ENCODE measurements at regions not wholly inside any gene's neighbourhood (a gene's known extent, or its start where the extent isn't known, plus 50 kb on each side); places are given as distances from the start of the nearest gene placed in this dataset.

DNA sequence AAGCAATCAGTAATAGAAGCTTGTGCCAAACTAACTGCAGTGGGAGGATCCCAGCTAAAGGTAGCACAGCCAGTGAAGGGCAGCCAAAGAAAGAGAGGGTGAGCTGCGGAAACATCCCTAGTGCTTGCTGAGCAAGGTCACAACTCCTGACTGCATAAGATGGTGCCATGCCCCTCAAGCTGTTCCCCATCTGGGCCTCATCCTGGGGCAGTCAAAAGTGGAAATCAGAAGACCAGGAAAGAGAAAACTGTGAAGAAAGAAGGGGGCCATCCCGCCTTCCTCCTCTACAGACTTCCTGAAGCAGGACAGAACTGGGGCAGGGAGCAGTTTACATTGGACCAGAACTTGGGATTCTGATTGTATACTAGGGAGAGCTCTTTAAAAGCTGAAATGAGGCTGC lies 159.2 kb downstream of the TNFSF13B start:
- Mint-ChIP-seq H3K9me3 (ENCODE audit: unreplicated experiment) (no peaks in the 10 kb centered on the region), H3K27me3 (ENCODE audit: unreplicated experiment) (peaks cover 3% of the 10 kb centered on the region), H3K4me1 (ENCODE audit: low read depth, unreplicated experiment) (peaks cover 4% of the 10 kb centered on the region), H3K36me3 (ENCODE audit: unreplicated experiment) (no peaks in the 10 kb centered on the region), H3K4me3 (ENCODE audit: unreplicated experiment) (no peak overlapping the region), H3K27ac (ENCODE audit: unreplicated experiment) (no peak overlapping the region)
- DNase-seq = no peak
- TF ChIP-seq, protein P1, sequence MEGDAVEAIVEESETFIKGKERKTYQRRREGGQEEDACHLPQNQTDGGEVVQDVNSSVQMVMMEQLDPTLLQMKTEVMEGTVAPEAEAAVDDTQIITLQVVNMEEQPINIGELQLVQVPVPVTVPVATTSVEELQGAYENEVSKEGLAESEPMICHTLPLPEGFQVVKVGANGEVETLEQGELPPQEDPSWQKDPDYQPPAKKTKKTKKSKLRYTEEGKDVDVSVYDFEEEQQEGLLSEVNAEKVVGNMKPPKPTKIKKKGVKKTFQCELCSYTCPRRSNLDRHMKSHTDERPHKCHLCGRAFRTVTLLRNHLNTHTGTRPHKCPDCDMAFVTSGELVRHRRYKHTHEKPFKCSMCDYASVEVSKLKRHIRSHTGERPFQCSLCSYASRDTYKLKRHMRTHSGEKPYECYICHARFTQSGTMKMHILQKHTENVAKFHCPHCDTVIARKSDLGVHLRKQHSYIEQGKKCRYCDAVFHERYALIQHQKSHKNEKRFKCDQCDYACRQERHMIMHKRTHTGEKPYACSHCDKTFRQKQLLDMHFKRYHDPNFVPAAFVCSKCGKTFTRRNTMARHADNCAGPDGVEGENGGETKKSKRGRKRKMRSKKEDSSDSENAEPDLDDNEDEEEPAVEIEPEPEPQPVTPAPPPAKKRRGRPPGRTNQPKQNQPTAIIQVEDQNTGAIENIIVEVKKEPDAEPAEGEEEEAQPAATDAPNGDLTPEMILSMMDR (IDR thresholded peaks at IDR 0.05; ENCODE audit: partially characterized antibody, unreplicated experiment) = no peak

- no peak for DNase-seq
- H3K4me1 Mint-ChIP-seq (ENCODE audit: low read depth, unreplicated experiment) = peaks cover 16% of the 10 kb centered on the region
- no peak overlapping the region for H3K4me3 Mint-ChIP-seq (ENCODE audit: unreplicated experiment)
- H3K9me3 Mint-ChIP-seq (ENCODE audit: unreplicated experiment) = peaks cover 2% of the 10 kb centered on the region
- H3K27me3 Mint-ChIP-seq (ENCODE audit: unreplicated experiment) = no peaks in the 10 kb centered on the region
- no peak overlapping the region for H3K27ac Mint-ChIP-seq (ENCODE audit: unreplicated experiment)
- no peaks in the 10 kb centered on the region for H3K36me3 Mint-ChIP-seq (ENCODE audit: unreplicated experiment)
- TF ChIP-seq, protein P1 (IDR thresholded peaks at IDR 0.05; ENCODE audit: partially characterized antibody, unreplicated experiment) = no peak
Measured at GRCh38 chr13:108433976-108434755, 164.6 kb downstream of the TNFSF13B start.

GRCh38 chr13:108435393-108436149 lies 166.1 kb downstream of the TNFSF13B start:
- Mint-ChIP-seq H3K36me3 (ENCODE audit: unreplicated experiment) (no peaks in the 10 kb centered on the region), H3K4me1 (ENCODE audit: low read depth, unreplicated experiment) (peaks cover 30% of the 10 kb centered on the region), H3K27me3 (ENCODE audit: unreplicated experiment) (no peaks in the 10 kb centered on the region), H3K9me3 (ENCODE audit: unreplicated experiment) (peaks cover 2% of the 10 kb centered on the region), H3K4me3 (ENCODE audit: unreplicated experiment) (no peak overlapping the region), H3K27ac (ENCODE audit: unreplicated experiment) (no peak overlapping the region)
- DNase-seq = no peak
- TF ChIP-seq, protein P1 (IDR thresholded peaks at IDR 0.05; ENCODE audit: partially characterized antibody, unreplicated experiment) = no peak

GRCh38 chr13:108437496-108437895 lies 168.0 kb downstream of the TNFSF13B start:
- Mint-ChIP-seq H3K27ac (ENCODE audit: unreplicated experiment) (peak overlapping the region; percentile 84), H3K27me3 (ENCODE audit: unreplicated experiment) (no peaks in the 10 kb centered on the region)
- TF ChIP-seq, protein P1 (IDR thresholded peaks at IDR 0.05; ENCODE audit: partially characterized antibody, unreplicated experiment) = no peak

DNA sequence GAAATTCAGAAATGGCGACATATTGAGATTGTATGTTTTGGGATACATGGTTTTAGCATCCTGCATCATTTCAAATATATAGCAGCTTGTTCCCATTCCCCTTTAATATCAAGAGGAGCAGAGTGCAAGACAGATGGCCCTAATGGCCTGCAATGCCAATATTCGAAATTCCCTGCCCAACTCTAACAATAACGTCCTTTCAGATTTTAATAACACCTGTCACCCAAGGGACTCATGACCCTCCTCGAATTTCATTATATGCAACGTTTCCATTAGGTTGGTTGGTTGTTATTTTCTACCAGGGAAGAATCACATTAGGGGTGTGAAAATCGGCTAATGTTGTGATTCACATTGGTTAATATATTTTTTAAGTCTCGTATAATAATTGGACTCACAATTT lies 170.0 kb downstream of the TNFSF13B start:
- TF ChIP-seq, protein P1 (IDR thresholded peaks at IDR 0.05; ENCODE audit: partially characterized antibody, unreplicated experiment) = no peak
- Mint-ChIP-seq H3K27ac (ENCODE audit: unreplicated experiment) (peak overlapping the region; percentile 89), H3K9me3 (ENCODE audit: unreplicated experiment) (peaks cover 2% of the 10 kb centered on the region), H3K36me3 (ENCODE audit: unreplicated experiment) (no peaks in the 10 kb centered on the region), H3K4me1 (ENCODE audit: low read depth, unreplicated experiment) (peaks cover 39% of the 10 kb centered on the region), H3K4me3 (ENCODE audit: unreplicated experiment) (peak overlapping the region; percentile 62), H3K27me3 (ENCODE audit: unreplicated experiment) (no peaks in the 10 kb centered on the region)
- DNase-seq = no peak

More at GRCh38 chr13:108437496-108437895, 168.0 kb downstream of the TNFSF13B start:
- H3K36me3 Mint-ChIP-seq (ENCODE audit: unreplicated experiment) = no peaks in the 10 kb centered on the region
- peaks cover 2% of the 10 kb centered on the region for H3K9me3 Mint-ChIP-seq (ENCODE audit: unreplicated experiment)
- DNase-seq = no peak
- peaks cover 39% of the 10 kb centered on the region for H3K4me1 Mint-ChIP-seq (ENCODE audit: low read depth, unreplicated experiment)
- H3K4me3 Mint-ChIP-seq (ENCODE audit: unreplicated experiment) = no peak overlapping the region

Data from glutamatergic neuron (in vitro differentiated cells).